ENCODE measurements at regions not wholly inside any gene's neighbourhood (a gene's known extent, or its start where the extent isn't known, plus 50 kb on each side); places are given as distances from the start of the nearest gene placed in this dataset.
"Not testable (repeated sequence)": the region's sequence is repeated elsewhere in the genome, so short reads cannot be mapped to it uniquely, and the experiment has no call there.

GRCh38 chr1:76687307-76688175 is 179.7 kb upstream of the ST6GALNAC5 start:
- DNase-seq (no peak), ATAC-seq (ENCODE audit: poor library complexity) (no peak)
- intact Hi-C loops (cut with DNase I): no loop called here

DNA sequence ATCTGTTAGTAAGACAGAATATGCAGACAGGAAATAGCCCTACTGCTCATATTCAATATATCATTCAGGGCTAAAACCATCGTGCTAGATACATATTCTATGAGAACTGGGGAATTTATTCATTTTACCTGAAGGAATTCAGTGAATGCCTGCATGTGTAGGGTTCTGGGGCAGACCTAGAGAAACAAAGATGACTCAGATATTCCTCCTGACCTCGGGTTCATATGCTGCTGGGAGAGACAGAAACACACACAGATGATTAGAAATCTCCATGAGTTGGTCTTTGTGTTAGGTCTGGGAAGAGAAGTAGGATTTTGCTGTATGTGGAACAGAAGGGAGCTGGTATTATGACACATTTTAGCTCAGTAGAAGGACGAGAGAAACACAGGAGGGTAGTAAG is 176.5 kb upstream of the ST6GALNAC5 start:
- ATAC-seq (ENCODE audit: poor library complexity) (no peak), DNase-seq (no peak)
- intact Hi-C loops (cut with DNase I): no loop called here

DNA sequence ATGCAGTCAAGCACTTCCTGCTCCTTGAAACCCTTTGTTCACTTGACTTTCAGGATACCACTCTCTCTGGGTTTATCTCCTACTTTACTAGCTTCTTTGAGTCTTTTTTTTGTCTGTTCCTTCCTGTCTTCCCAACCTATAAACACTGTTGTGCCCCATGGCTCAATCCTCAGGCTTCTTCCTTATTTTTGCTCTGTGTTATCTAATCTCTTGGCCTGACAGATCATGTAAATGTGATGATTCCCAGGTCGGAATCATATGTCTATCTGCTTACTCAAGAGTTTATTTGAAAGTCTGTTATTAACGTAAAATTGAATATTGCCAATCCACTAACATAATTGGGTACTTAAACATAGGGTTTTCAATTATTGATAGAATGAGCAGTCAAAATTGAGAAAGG is 171.7 kb upstream of the ST6GALNAC5 start:
- ATAC-seq (ENCODE audit: poor library complexity): no peak
- intact Hi-C loops (cut with DNase I): no loop called here
- no peak for DNase-seq

DNA sequence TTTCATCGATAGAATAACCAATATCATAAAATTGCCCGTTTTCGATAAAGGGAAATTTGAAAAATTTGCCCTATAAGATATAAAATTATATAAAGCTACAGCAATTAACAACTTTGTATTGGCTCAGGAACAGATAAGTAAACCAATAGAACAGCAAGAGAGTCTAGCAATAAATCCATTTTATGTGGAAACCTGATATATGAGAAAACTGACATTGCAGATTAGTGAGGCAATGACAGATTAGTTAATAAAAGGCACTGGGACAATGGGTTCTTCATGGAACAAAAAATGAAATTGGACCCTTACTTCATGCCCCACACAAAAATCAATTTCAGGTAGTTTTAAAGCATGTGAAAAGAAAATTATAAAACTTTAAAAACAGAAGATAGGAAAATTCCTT is 169.9 kb upstream of the ST6GALNAC5 start:
- no peak for DNase-seq
- ATAC-seq (ENCODE audit: poor library complexity): no peak
- intact Hi-C loops (cut with DNase I): no loop called here

DNA sequence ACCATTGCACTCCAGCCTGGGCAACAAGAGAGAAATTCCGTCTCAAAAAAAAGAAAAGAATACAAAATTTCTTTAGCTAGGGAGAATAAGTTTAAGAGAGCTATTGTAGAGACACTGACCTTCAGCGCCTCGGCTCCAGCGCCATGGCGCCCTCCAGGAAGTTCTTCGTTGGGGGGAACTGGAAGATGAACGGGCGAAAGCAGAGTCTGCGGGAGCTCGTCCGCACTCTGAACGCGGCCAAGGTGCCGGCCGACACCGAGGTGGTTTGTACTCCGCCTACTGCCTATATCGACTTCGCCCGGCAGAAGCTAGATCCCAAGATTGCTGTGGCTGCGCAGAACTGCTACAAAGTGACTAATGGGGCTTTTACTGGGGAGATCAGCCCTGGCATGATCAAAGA is 167.6 kb upstream of the ST6GALNAC5 start:
- ATAC-seq (ENCODE audit: poor library complexity); intact Hi-C loops (cut with DNase I); DNase-seq: not testable (repeated sequence)

DNA sequence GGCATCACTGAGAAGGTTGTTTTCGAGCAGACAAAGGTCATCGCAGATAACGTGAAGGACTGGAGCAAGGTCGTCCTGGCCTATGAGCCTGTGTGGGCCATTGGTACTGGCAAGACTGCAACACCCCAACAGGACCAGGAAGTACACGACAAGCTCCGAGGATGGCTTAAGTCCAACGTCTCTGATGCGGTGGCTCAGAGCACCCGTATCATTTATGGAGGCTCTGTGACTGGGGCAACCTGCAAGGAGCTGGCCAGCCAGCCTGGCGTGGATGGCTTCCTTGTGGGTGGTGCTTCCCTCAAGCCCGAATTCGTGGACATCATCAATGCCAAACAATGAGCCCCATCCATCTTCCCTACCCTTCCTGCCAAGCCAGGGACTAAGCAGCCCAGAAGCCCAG is 167.1 kb upstream of the ST6GALNAC5 start:
- DNase-seq; intact Hi-C loops (cut with DNase I); ATAC-seq (ENCODE audit: poor library complexity): not testable (repeated sequence)

GRCh38 chr1:76705560-76705959 is 161.7 kb upstream of the ST6GALNAC5 start:
- intact Hi-C loops (cut with DNase I): no loop called here
- no peak for DNase-seq
- no peak for ATAC-seq (ENCODE audit: poor library complexity)

GRCh38 chr1:76713535-76713934 is 153.7 kb upstream of the ST6GALNAC5 start:
- intact Hi-C loops (cut with DNase I): no loop called here
- no peak for DNase-seq
- ATAC-seq (ENCODE audit: poor library complexity): no peak

GRCh38 chr1:76715474-76715873 is 151.8 kb upstream of the ST6GALNAC5 start:
- ATAC-seq (ENCODE audit: poor library complexity) (no peak), DNase-seq (no peak)
- intact Hi-C loops (cut with DNase I): no loop called here

- ATAC-seq (ENCODE audit: poor library complexity) (no peak), DNase-seq (no peak)
- intact Hi-C loops (cut with DNase I): no loop called here
Observed at GRCh38 chr1:76723949-76724348, 143.3 kb upstream of the ST6GALNAC5 start.

DNA sequence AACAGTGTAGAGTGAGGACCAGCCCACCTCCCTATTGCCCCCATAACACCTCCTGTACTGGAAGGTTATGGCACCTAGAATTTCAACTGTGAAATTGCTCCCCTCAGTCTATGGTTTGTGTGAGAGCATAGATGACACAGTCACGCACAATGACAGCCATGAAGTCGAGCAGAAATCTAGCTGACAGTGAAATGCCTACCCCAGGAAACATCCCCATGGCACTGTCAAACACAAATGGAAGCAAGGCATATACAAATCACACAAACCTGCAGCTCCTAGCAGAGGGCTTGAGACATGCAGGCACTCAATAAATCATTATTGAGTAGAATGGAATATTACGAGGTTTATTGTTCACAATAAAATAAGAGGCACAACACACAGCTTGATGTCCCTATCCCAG is 142.5 kb upstream of the ST6GALNAC5 start:
- DNase-seq: no peak
- ATAC-seq (ENCODE audit: poor library complexity): no peak
- intact Hi-C loops (cut with DNase I): no loop called here

DNA sequence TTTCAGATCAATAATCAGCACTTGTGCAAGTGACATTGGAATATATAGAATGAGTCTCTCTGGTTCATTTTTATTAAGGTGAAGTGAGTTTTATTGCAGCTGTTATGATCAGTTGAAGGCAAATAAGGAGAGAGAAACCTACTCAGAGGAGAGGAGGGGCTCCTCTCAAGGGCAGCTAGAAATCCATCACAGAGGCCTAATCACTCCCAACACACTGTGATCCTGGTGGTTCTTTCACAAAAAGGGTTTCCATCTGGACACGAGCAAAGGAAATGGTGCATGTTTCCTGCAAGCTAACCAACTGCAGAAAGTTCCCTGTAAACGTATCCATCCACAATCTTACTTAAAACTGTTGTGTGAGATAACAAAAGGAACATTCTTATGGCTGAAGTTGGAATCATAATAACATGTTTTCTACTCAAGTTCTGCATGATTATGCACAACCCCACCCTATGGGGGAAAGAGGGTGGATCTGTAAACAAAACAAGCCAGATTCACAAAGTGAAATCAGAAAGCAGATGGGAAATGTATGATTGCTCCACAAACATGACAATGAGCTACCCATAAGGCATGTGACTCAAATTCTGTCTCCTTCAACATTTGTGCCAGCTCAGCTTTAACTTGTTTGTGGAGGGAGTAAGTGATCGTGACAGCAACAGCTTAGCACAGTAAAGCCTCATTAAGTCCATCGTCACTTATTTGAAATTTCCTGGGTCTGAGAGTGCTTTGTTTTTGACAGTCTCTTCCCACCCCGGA is 141.2 kb upstream of the ST6GALNAC5 start:
- ATAC-seq (ENCODE audit: poor library complexity): no peak

GRCh38 chr1:76727520-76727919 is 139.8 kb upstream of the ST6GALNAC5 start:
- DNase-seq: no peak

More for the DNA sequence above, 141.2 kb upstream of the ST6GALNAC5 start:
- DNase-seq: no peak
- intact Hi-C loops (cut with DNase I): no loop called here

DNA sequence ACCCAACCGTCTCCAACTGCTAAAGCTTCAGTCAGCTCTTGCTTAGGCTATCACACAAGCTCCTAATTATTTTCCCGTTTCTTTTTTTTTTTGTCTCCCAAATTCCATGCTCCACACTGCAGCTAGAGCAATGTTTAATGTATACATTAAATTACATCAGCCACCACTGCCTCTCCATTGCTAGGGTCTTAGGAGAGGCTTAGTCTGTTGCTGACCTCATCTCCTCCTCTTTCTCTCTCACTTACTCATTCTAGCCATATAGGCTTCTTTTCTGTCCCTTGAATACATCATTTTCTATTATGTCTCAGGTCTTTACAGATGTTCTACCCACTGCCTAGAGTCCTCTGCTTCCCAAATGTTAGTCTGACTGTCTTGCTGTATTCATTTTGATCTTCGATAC is 138.1 kb upstream of the ST6GALNAC5 start:
- intact Hi-C loops (cut with DNase I): no loop called here
- DNase-seq: no peak
- ATAC-seq (ENCODE audit: poor library complexity): no peak

More at GRCh38 chr1:76727520-76727919, 139.8 kb upstream of the ST6GALNAC5 start:
- intact Hi-C loops (cut with DNase I): no loop called here
- no peak for ATAC-seq (ENCODE audit: poor library complexity)

GRCh38 chr1:76730027-76730426 is 137.3 kb upstream of the ST6GALNAC5 start:
- DNase-seq: no peak
- intact Hi-C loops (cut with DNase I): no loop called here
- no peak for ATAC-seq (ENCODE audit: poor library complexity)

GRCh38 chr1:76738355-76738754 is 128.9 kb upstream of the ST6GALNAC5 start:
- ATAC-seq (ENCODE audit: poor library complexity); DNase-seq; intact Hi-C loops (cut with DNase I): not testable (repeated sequence)

DNA sequence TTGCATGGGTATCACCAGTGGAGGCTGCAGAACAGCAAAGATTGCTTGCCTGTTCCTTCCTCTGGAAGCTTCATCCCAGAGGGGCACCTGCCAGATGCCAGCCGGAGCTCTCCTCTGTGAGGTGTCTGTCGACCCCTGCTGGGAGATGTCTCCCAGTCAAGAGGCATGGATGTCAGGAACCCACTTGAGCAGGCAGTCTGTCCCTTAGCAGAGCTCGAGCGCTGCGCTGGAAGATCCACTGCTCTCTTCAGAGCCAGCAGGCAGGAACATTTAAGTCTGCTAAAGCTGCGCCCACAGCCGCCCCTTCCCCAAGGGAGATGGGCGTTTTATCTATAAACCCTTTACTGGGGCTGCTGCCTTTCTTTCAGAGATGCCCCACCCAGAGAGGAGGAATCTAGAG is 126.3 kb upstream of the ST6GALNAC5 start:
- DNase-seq: not testable (repeated sequence)

DNA sequence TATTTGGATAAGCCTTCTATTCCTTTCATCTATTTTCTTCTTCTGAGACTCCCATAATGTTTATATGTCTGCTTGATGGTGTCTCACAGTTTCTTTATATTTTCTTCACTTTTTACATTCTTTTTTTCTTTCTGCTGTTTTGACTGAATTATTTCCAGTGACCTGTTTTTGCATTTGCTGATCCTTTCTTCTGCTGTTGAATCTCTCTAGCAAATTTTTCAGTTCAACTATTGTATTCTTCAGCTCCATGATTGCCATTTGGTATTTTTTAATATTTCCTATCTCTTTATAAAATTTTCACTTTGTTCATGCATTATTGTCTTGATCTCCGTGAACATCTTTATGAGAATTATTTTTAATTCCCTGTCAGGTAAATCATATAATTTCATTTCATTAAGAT is 122.3 kb upstream of the ST6GALNAC5 start:
- ATAC-seq (ENCODE audit: poor library complexity) (no peak), DNase-seq (no peak)
- intact Hi-C loops (cut with DNase I): no loop called here

More for the DNA sequence above, 126.3 kb upstream of the ST6GALNAC5 start:
- intact Hi-C loops (cut with DNase I); ATAC-seq (ENCODE audit: poor library complexity): not testable (repeated sequence)

DNA sequence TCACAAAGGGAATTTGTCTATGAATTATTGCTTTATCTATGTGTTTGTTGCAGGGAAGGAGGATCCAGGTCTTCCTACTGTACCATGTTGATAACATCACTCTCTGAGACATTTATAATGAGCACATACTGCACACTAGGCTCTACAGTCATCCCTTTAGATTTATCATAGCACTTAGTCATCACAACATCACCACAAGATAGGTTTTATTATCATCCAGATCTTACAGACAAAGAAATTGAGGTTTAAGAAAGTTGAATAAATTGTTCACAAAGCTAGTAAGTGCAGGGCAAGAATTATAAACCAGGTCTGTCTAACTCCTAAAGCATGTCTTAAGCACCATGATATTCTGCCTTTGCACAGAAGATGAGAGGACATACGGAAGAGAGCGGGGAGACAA is 121.1 kb upstream of the ST6GALNAC5 start:
- DNase-seq: no peak
- ATAC-seq (ENCODE audit: poor library complexity): no peak
- intact Hi-C loops (cut with DNase I): no loop called here

- ATAC-seq (ENCODE audit: poor library complexity) (no peak), DNase-seq (no peak)
- intact Hi-C loops (cut with DNase I): no loop called here
Observed at GRCh38 chr1:76754730-76755129, 112.5 kb upstream of the ST6GALNAC5 start.

Measured in Right ventricle myocardium superior (tissue), 1 donor.